GM12892 (cell line): ENCODE measurements at regions not wholly inside any gene's neighbourhood (a gene's known extent, or its start where the extent isn't known, plus 50 kb on each side); places are given as distances from the start of the nearest gene placed in this dataset.

Experiments
- POLR2AphosphoS5 ChIP-seq: IDR thresholded peaks from 2 replicates; pipeline ENCODE4 v1.6.1; 2011; ENCODE audit warnings: low read depth, low read length, control low read depth
- TAF1 ChIP-seq: IDR thresholded peaks from 2 replicates; pipeline ENCODE4 v1.6.1; 2011; ENCODE audit warnings: low read depth, mild to moderate bottlenecking, control low read depth, low read length, borderline replicate concordance

DNA sequence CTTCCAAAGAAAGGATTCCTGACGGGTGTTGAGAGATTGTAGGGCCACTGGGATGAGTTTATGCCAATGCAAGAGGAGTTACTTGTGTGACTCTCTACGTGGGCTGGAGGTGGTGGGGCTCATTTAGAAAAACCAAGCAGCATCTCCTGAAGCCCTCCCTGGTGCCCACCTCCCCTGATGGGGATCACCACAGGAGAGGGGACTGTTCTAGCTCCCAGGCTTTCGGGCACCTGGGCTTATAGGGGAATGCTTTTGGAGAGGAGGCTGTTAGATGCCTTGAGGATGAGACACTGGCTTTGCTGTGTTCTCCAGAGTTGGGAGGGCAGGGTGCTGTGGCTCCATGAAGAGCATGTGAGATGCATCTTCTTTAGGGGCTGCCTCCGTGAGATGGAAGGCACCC, 65.0 kb downstream of the IRX1 start:
- TF ChIP-seq TAF1 = no peak
- TF ChIP-seq POLR2AphosphoS5 = no peak
